MM.1S (cell line): ENCODE measurements at regions not wholly inside any gene's neighbourhood (a gene's known extent, or its start where the extent isn't known, plus 50 kb on each side); places are given as distances from the start of the nearest gene placed in this dataset.

ENCODE experiments used
- EZH2 ChIP-seq: fragments of 300-600 bp; sonication (generic); optimal IDR thresholded peaks from 2 replicates; pipeline ENCODE3; 2017; ENCODE audit warnings: low read depth, mild to moderate bottlenecking, antibody characterized with exemption, low read length, mixed read lengths
- EZH2phosphoT487 ChIP-seq: fragments of 300-600 bp; sonication (generic); IDR thresholded peaks from 2 replicates; pipeline ENCODE4 v1.6.1; 2018; ENCODE audit warnings: antibody characterized with exemption, low read length
- TF ChIP-seq, protein P1 (sequence below): fragments of 300-600 bp; sonication (generic); IDR thresholded peaks from 2 replicates; pipeline ENCODE4 v1.5.1; 2016; ENCODE audit warnings: antibody characterized with exemption, low read length, mixed read lengths

DNA sequence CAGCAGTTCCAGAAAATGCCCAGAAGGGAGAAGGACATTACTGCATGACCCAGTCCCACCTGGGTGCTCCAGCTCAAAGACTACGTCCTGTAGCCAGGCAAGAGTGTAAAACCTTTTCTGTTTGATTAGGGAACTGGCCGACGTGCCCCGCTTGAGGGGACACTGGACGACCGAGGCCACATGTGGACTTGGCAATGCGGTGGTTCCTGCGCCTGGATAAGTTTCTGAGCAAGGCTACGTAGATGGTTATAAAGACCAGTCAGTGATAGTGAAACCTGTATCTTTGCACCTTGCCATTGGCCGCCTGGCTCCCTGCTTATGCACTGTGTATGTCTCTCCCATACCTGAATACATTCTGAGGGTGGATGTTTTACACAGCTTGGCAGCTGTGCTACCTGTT is 567.0 kb upstream of the CRIM1 start:
- TF ChIP-seq, protein P1, sequence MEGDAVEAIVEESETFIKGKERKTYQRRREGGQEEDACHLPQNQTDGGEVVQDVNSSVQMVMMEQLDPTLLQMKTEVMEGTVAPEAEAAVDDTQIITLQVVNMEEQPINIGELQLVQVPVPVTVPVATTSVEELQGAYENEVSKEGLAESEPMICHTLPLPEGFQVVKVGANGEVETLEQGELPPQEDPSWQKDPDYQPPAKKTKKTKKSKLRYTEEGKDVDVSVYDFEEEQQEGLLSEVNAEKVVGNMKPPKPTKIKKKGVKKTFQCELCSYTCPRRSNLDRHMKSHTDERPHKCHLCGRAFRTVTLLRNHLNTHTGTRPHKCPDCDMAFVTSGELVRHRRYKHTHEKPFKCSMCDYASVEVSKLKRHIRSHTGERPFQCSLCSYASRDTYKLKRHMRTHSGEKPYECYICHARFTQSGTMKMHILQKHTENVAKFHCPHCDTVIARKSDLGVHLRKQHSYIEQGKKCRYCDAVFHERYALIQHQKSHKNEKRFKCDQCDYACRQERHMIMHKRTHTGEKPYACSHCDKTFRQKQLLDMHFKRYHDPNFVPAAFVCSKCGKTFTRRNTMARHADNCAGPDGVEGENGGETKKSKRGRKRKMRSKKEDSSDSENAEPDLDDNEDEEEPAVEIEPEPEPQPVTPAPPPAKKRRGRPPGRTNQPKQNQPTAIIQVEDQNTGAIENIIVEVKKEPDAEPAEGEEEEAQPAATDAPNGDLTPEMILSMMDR = no peak
- TF ChIP-seq EZH2 (no peak), EZH2phosphoT487 (no peak)
